Kidney epithelial cell (primary cell): ENCODE measurements at regions not wholly inside any gene's neighbourhood (a gene's known extent, or its start where the extent isn't known, plus 50 kb on each side); places are given as distances from the start of the nearest gene placed in this dataset.

ENCODE experiments used
- DNase-seq: peaks from one replicate; pipeline ENCODE4 v3.0.0-alpha.2; 2010; ENCODE audit warnings: low read depth
- H3K27me3 ChIP-seq: 2 replicates; pipeline ENCODE4 v1.6.0; 2011; ENCODE audit warnings: low read length; ENCODE audit not compliant: control insufficient read depth, insufficient read depth
- H3K36me3 ChIP-seq: 2 replicates; pipeline ENCODE4 v1.5.1; 2011; ENCODE audit warnings: low read length; ENCODE audit not compliant: control insufficient read depth, insufficient read depth
- H3K4me3 ChIP-seq: 2 replicates; pipeline ENCODE4 v1.5.1; 2011; ENCODE audit warnings: low read depth, mild to moderate bottlenecking, control low read depth, low read length
- CTCF ChIP-seq: IDR thresholded peaks from 2 replicates; pipeline ENCODE4 v1.5.1; 2011; ENCODE audit warnings: mild to moderate bottlenecking, moderate library complexity, low read length, control low read depth, inconsistent platforms; ENCODE audit not compliant: insufficient read depth, poor library complexity, severe bottlenecking

GRCh38 chr1:229885568-229886495 lies 181.2 kb upstream of the GALNT2 start:
- H3K36me3 ChIP-seq: no peaks in the 10 kb centered on the region
- peaks cover 33% of the 10 kb centered on the region for H3K27me3 ChIP-seq
- DNase-seq: no peak
- no peak for TF ChIP-seq CTCF
- no peak overlapping the region for H3K4me3 ChIP-seq

DNA sequence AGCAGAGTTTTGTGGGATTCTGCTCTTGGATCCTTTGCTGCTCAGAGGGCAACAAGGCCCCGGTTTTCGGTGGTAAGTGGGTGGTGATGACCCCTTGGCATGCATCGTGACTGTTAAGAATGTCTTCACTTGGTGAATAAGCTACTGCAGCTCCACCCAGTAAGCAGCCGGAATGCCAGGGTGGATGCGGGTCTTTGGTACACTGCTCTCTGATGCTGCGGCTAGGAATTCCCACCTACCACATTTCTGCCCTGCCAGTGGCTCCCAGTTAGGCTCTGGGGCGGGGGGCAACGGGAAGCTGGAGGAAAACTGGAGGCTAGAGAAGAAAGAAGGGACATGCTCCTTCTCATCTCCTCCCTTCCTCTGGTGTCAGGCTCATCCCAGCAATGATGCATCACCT lies 180.4 kb upstream of the GALNT2 start:
- Histone ChIP-seq H3K4me3 (no peak overlapping the region), H3K27me3 (peaks cover 31% of the 10 kb centered on the region), H3K36me3 (no peaks in the 10 kb centered on the region)
- no peak for DNase-seq
- TF ChIP-seq CTCF: no peak

GRCh38 chr1:229887043-229887822 lies 179.8 kb upstream of the GALNT2 start:
- Histone ChIP-seq H3K36me3 (no peaks in the 10 kb centered on the region), H3K27me3 (peaks cover 31% of the 10 kb centered on the region)
- no peak for DNase-seq

GRCh38 chr1:229888157-229888556 lies 178.9 kb upstream of the GALNT2 start:
- Histone ChIP-seq H3K36me3 (no peaks in the 10 kb centered on the region), H3K4me3 (no peak overlapping the region), H3K27me3 (peaks cover 23% of the 10 kb centered on the region)
- no peak for DNase-seq
- TF ChIP-seq CTCF: no peak

More at GRCh38 chr1:229887043-229887822, 179.8 kb upstream of the GALNT2 start:
- H3K4me3 ChIP-seq: no peak overlapping the region
- no peak for TF ChIP-seq CTCF

DNA sequence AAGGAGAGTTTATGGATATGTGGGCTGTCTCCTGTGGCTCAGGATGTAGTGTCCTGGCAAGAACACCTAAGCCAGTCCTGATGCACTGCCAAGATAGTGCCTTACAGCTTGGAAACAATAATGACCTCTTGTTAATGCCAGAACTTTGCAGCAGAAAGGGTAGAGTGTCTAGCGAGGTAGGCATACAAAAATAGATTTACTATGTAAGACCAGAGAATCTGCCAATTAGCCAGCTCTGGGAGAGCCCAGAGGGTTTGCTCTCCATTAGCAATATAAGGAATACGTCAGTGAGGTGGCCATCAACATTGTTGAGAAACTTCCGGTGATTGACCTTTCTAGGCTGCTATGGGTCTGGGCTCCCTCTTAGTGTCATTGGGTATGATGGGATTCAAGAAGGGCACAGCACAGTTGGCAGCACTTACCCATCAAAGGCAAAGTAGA lies 178.5 kb upstream of the GALNT2 start:
- no peaks in the 10 kb centered on the region for H3K36me3 ChIP-seq
- TF ChIP-seq CTCF: no peak
- no peak overlapping the region for H3K4me3 ChIP-seq
- H3K27me3 ChIP-seq: peaks cover 23% of the 10 kb centered on the region
- no peak for DNase-seq
